Esophagus muscularis mucosa (tissue), 4 donors: ENCODE measurements at regions not wholly inside any gene's neighbourhood (a gene's known extent, or its start where the extent isn't known, plus 50 kb on each side); places are given as distances from the start of the nearest gene placed in this dataset.
"Not testable (repeated sequence)": the region's sequence is repeated elsewhere in the genome, so short reads cannot be mapped to it uniquely, and the experiment has no call there.

Experiments
- DNase-seq: peaks from one replicate; pipeline ENCODE4 v3.0.0-alpha.2; 2017; ENCODE audit errors: extremely low spot score
- H3K27ac ChIP-seq, 4 donors: fragments of 200-600 bp; sonication (generic); replicated peaks in 1 of 4; 1 replicate in 3 of 4; 2 replicates in 1 of 4; pipeline ENCODE4 v1.5.1; 2016 to 2019; ENCODE audit warnings: mild to moderate bottlenecking in 1 of 4
- H3K27me3 ChIP-seq, 4 donors: fragments of 200-600 bp; sonication (generic); one replicate each; pipeline versions ENCODE4 v1.5.1 to v1.6.0; 2016 to 2019
- H3K36me3 ChIP-seq, 4 donors: fragments of 200-600 bp; sonication (generic); one replicate each; pipeline ENCODE4 v1.5.1; 2016 to 2019
- H3K4me1 ChIP-seq, 4 donors: fragments of 200-600 bp; sonication (generic); one replicate each; pipeline ENCODE4 v1.5.1; 2016 to 2019
- H3K4me3 ChIP-seq, 4 donors: fragments of 200-600 bp; sonication (generic); 1 replicate in 2 of 4; 2 replicates in 2 of 4; pipeline ENCODE4 v1.5.1; 2016 to 2019; ENCODE audit warnings: mild to moderate bottlenecking in 4 of 4, moderate library complexity in 1 of 4
- H3K9me3 ChIP-seq, 4 donors: fragments of 200-600 bp; sonication (generic); 1 replicate in 3 of 4; 2 replicates in 1 of 4; pipeline ENCODE4 v1.5.1; 2016 to 2019
- EP300 ChIP-seq: sonication (generic); formaldehyde crosslinking; IDR thresholded peaks from one replicate; pipeline ENCODE4 v1.6.1; 2017; ENCODE audit warnings: antibody characterized with exemption
- POLR2A ChIP-seq: fragments of 450-650 bp; IDR thresholded peaks from one replicate; pipeline ENCODE4 v1.6.1; 2017; ENCODE audit warnings: antibody characterized with exemption, moderate library complexity, mild to moderate bottlenecking, low read depth
- POLR2AphosphoS5 ChIP-seq, 2 donors: sonication (generic); formaldehyde crosslinking; IDR thresholded peaks; one replicate each; pipeline ENCODE4 v1.6.1; 2017; ENCODE audit warnings: antibody characterized with exemption in 2 of 2
- WGBS: methylation state at CpG from one replicate; pipeline ENCODE4 v1.1.5; 2018; 5-methylcytosine and 5-hydroxymethylcytosine counted together
- intact Hi-C: fragments of 100-400 bp; cut with DNase I; formaldehyde crosslinking; loops from one replicate; pipeline ENCODE4 v1.15.1; 2023
- TF ChIP-seq, protein P1 (sequence below), 3 experiments: fragments of 200-600 bp in 2 of 3; fragments of 450-650 bp in 1 of 3; sonication (generic) in 2 of 3; IDR thresholded peaks; one replicate each; pipeline ENCODE4 v1.5.1; 2017 to 2019; ENCODE audit warnings: antibody characterized with exemption in 3 of 3, mild to moderate bottlenecking in 2 of 3, moderate library complexity in 1 of 3

DNA sequence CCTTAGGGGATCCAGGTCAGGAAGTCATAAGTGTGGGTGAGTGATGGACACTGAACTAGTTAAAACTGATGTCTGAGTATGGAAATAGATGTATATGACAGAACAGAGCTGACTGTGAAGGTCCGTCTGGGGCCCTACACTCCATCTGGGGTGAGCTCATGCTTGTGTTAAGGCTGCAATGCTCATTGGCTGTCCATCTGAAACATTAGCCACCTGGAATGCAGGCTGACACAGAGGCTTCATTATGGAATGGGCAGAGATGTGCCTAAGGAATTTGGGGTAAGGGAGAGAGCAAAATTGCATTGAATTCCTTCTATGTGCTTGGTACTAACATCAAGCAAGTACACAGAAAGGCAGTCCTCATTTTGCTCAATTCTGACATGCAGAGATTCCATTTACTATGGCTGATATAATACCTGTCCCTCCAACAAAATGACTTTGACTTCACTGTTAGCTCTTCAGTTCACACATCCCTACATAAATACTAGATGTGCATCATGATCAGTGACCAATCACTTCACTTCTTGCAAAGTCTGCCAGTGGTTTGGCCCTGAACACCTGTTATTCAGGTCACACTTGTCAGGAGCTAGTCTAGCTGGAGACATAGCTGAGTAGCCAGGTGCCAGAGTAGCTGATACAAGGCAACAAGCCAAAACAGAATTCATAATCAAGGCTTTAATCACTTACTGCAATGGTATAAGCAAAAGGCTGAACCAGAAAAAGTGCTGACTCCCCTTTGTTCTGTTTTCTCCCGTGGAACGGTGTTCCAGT is 128.9 kb upstream of the VWC2 start:
- Histone ChIP-seq H3K4me1 (no peaks in the 10 kb centered on the region), H3K4me3 (no peak overlapping the region), H3K27ac (no peak overlapping the region), H3K36me3 (no peaks in the 10 kb centered on the region), H3K27me3 (no peaks in the 10 kb centered on the region), H3K9me3 (no peaks in the 10 kb centered on the region)
- peak; percentile 77 for DNase-seq
- TF ChIP-seq POLR2A = no peak
- TF ChIP-seq, protein P1, sequence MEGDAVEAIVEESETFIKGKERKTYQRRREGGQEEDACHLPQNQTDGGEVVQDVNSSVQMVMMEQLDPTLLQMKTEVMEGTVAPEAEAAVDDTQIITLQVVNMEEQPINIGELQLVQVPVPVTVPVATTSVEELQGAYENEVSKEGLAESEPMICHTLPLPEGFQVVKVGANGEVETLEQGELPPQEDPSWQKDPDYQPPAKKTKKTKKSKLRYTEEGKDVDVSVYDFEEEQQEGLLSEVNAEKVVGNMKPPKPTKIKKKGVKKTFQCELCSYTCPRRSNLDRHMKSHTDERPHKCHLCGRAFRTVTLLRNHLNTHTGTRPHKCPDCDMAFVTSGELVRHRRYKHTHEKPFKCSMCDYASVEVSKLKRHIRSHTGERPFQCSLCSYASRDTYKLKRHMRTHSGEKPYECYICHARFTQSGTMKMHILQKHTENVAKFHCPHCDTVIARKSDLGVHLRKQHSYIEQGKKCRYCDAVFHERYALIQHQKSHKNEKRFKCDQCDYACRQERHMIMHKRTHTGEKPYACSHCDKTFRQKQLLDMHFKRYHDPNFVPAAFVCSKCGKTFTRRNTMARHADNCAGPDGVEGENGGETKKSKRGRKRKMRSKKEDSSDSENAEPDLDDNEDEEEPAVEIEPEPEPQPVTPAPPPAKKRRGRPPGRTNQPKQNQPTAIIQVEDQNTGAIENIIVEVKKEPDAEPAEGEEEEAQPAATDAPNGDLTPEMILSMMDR (IDR thresholded peaks at IDR 0.05) = no peak
- TF ChIP-seq POLR2AphosphoS5 (IDR thresholded peaks at IDR 0.05) = no peak
- no peak for TF ChIP-seq EP300
- WGBS = 41% methylated on average over 3 of the region's 3 CpGs
- intact Hi-C loops = no loop called here

GRCh38 chr7:49645296-49645695 is 128.1 kb upstream of the VWC2 start:
- DNase-seq = no peak
- Histone ChIP-seq H3K4me1 (no peaks in the 10 kb centered on the region), H3K27me3 (no peaks in the 10 kb centered on the region), H3K4me3 (no peak overlapping the region), H3K27ac (no peak overlapping the region), H3K9me3 (no peaks in the 10 kb centered on the region), H3K36me3 (no peaks in the 10 kb centered on the region)
- intact Hi-C loops = no loop called here
- WGBS = 72% methylated on average over 3 of the region's 3 CpGs
- TF ChIP-seq POLR2A (no peak), POLR2AphosphoS5 (IDR thresholded peaks at IDR 0.05) (no peak), EP300 (no peak)
- TF ChIP-seq, protein P1 (IDR thresholded peaks at IDR 0.05) = no peak

DNA sequence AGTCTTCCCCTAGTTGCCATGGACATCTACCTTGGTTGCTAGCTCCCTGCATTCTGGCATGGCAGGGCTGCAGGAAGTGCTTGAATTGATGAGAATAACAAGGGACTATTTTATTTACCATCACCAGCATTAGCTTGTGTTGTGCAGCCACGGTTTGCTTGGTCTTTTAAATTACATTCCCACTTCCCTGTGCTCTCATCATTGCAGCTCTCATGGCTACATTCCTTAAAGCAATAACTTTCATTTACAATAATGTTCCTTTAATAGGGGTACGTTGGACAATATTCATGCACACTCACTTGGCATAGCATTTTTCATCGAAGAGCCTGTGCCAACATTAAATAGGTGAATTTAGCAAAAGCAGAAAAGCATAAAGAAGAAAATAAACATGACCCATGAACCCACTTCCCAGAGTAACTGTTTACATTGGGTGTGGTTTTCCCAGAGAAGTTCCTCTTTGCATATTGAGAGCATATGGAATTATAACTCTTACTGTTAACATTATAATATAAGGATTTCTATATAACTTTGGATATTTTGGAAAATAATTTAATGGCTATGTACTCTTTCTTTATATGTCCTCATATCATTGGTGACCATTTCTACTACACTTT is 113.2 kb upstream of the VWC2 start:
- Histone ChIP-seq H3K27me3 (no peaks in the 10 kb centered on the region), H3K4me3 (no peak overlapping the region), H3K36me3 (no peaks in the 10 kb centered on the region), H3K27ac (no peak overlapping the region), H3K4me1 (no peaks in the 10 kb centered on the region), H3K9me3 (no peaks in the 10 kb centered on the region)
- no peak for DNase-seq
- WGBS = 65% methylated on average over 3 of the region's 3 CpGs
- TF ChIP-seq, protein P1 (IDR thresholded peaks at IDR 0.05) = no peak
- TF ChIP-seq POLR2A = no peak
- TF ChIP-seq EP300 = no peak
- no peak for TF ChIP-seq POLR2AphosphoS5 (IDR thresholded peaks at IDR 0.05)
- intact Hi-C loops = no loop called here

- H3K9me3 ChIP-seq = no peaks in the 10 kb centered on the region
- no peaks in the 10 kb centered on the region for H3K4me1 ChIP-seq
- no peak overlapping the region for H3K27ac ChIP-seq
- no peaks in the 10 kb centered on the region for H3K27me3 ChIP-seq
- DNase-seq = no peak
- WGBS = 75% methylated on average over 14 of the region's 14 CpGs
- H3K4me3 ChIP-seq = no peak overlapping the region
- no peaks in the 10 kb centered on the region for H3K36me3 ChIP-seq
- intact Hi-C loops = no loop called here
- TF ChIP-seq EP300 (no peak), POLR2AphosphoS5 (IDR thresholded peaks at IDR 0.05) (no peak), POLR2A (no peak)
- TF ChIP-seq, protein P1 (IDR thresholded peaks at IDR 0.05) = no peak
Observed at GRCh38 chr7:49660976-49661375, 112.5 kb upstream of the VWC2 start.

DNA sequence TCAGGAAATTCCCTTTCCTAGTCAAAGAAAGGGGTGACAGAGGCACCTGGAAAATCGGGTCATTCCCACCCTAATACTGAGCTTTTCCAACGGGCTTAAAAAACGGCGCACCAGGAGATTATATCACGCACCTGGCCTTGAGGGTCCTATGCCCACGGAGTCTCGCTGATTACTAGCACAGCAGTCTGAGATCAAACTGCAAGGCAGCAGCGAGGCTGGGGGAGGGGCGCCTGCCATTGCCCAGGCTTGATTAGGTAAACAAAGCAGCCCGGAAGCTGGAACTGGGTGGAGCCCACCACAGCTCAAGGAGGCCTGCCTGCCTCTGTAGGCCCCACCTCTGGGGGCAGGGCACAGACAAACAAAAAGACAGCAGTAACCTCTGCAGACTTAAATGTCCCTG is 107.5 kb upstream of the VWC2 start:
- H3K36me3 ChIP-seq, H3K27me3 ChIP-seq, DNase-seq, intact Hi-C loops, H3K4me1 ChIP-seq, H3K4me3 ChIP-seq, H3K9me3 ChIP-seq, H3K27ac ChIP-seq: not testable (repeated sequence)
- 88% methylated on average over 7 of the region's 10 CpGs for WGBS
